Fibroblast of skin of left quadriceps (primary cell): ENCODE measurements at regions not wholly inside any gene's neighbourhood (a gene's known extent, or its start where the extent isn't known, plus 50 kb on each side); places are given as distances from the start of the nearest gene placed in this dataset.

Source experiments
- DNase-seq, 2 experiments: peaks; one replicate each; pipeline ENCODE4 v3.0.0-alpha.2; 2013; ENCODE audit warnings: low read depth in 2 of 2

GRCh38 chr6:81819767-81820166 is 67.3 kb upstream of the TENT5A start:
- no peak for DNase-seq

- no peak for DNase-seq
Observed at GRCh38 chr6:81818901-81819361, 66.5 kb upstream of the TENT5A start.

GRCh38 chr6:81816380-81816779 is 63.9 kb upstream of the TENT5A start:
- no peak for DNase-seq

GRCh38 chr6:81814370-81815076 is 62.0 kb upstream of the TENT5A start:
- DNase-seq = peak in 1 of 2 experiments; percentile 1

GRCh38 chr6:81813305-81813704 is 60.8 kb upstream of the TENT5A start:
- no peak for DNase-seq

GRCh38 chr6:81812401-81812800 is 59.9 kb upstream of the TENT5A start:
- no peak for DNase-seq

GRCh38 chr6:81808851-81809570 is 56.5 kb upstream of the TENT5A start:
- DNase-seq = no peak

GRCh38 chr6:81806793-81807565 is 54.5 kb upstream of the TENT5A start:
- no peak for DNase-seq

GRCh38 chr6:81802356-81802755 is 49.9 kb upstream of the TENT5A start:
- no peak for DNase-seq
